ENCODE measurements at regions not wholly inside any gene's neighbourhood (a gene's known extent, or its start where the extent isn't known, plus 50 kb on each side); places are given as distances from the start of the nearest gene placed in this dataset.

GRCh38 chr19:5235458-5236219, 105.0 kb downstream of the PTPRS start:
- no peak for DNase-seq (ENCODE audit: low read depth in 3 of 3)

DNA sequence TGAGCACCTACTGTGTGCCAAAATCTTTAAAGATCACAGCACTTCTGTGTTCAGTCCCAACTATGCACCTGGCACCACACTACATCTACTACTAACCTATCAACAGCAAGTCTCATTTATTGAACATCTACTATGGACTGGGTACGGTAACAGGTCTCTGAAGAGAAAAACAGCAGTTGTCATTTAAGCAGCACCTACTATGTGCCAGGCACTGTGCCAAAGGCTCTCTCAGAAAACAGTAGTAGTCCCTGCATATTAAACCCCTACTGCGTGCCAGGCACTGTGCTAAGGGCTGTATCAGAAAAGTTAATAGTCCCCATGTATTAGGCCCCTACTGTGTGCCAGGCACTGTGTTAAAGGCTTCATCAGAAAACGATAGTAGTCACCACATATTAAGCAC, 106.2 kb downstream of the PTPRS start:
- no peak for DNase-seq (ENCODE audit: low read depth in 3 of 3)

DNA sequence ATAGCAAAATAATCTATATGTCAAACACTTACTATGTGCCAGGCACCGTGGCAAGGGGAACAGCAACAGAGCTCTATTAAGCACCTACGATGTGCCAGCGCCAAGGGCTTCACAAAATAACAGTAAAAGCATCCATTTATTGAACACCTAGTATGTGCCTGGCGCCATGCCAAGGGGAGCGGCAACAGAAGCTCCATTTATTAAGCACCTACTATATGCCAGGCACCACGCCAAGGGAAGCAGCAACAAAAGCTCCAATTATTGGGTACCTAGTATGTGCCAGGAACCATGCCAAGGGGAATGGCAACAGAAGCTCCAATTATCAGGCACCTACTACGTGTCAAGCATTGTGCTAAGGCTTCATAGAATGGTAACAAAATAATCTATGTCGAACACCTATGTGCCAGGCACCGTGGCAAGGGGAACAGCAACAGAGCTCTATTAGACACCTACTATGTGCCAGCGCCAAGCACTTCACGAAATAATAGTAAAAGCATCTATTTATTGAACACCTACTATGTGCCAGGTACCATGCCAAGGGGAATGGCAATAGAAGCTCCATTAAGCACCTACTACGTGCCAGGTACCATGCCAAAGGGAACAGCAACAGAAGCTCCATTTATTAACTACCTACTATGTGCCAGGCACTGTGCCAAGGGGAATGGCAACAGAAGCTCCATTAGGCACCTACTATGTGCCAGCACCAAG, 107.7 kb downstream of the PTPRS start:
- DNase-seq (ENCODE audit: low read depth in 3 of 3), result no peak

DNA sequence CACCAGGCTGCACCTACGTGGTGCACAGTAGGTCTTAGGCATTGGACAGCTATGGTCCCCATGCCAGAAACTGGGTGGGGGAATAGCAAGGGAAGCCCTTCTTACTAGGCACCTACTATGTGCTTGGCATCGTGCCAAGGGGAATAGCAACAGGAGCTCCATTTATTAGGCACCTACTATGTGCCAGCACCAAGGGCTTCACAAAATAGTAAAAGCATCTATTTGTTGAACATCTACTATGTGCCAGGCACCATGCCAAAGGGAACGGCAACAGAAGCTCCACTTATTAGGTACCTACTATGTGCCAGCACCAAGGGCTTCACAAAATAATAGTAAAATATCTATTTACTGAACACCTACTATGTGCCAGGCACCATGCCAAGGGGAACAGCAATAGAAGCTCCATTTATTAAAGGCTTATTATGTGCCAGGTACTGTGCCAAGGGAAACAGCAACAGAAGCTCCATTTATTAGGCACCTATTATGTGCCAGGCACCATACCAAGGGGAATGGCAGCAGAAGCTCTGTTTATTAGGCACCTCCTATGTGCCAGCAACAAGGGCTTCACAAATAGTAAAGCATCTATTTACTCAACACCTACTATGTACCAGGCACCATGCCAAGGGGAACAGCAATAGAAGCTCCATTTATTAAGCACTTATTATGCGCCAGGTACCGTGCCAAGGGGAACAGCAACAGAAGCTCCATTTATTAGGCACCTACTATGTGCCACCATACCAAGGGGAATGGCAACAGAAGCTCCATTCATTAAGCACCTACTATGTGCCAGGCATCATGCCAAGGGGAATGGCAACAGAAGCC, 108.5 kb downstream of the PTPRS start:
- DNase-seq (ENCODE audit: low read depth in 3 of 3), result no peak

DNA sequence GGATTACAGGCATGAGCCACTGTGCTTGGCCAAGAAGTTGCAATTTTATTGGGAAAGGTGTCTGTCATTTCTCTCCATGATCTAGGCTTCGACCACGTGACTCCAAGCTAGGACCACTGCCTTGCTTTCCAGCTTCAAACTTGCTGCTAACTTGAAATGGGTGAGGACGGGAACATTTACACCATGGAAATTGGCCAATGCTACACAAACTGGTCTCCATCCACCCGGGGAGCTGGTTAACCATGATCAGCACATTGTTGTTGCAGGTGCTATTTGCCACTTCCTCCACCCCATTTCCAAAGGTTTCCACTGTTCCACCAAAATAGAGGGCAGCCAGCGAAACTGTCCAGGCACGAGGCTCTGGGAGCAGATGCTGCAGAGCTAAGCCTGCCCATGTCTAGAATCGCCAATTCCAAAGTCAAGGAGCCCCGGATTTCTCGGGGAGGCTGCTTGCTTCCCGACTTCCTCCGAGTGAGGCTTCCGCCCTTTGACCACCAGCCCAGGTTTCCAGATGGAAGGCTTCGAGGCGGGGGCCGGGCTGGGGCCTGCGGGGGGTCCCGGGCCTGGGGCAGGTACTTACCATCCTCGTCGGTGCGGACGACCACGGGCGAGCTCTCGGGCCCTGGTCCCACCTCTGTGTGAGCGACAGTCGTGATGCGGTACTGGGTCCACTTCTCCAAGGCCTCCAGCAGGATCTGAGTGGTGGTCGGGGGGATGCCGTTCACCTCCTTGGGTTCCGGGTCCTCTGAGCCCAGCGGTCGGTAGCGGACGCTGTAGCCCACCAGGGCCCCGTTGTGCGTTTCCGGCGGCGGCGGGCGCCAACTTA, 109.7 kb downstream of the PTPRS start:
- DNase-seq (ENCODE audit: low read depth in 3 of 3), result no peak

GRCh38 chr19:5229778-5230335, 110.8 kb downstream of the PTPRS start:
- DNase-seq (ENCODE audit: low read depth in 3 of 3), result no peak

DNA sequence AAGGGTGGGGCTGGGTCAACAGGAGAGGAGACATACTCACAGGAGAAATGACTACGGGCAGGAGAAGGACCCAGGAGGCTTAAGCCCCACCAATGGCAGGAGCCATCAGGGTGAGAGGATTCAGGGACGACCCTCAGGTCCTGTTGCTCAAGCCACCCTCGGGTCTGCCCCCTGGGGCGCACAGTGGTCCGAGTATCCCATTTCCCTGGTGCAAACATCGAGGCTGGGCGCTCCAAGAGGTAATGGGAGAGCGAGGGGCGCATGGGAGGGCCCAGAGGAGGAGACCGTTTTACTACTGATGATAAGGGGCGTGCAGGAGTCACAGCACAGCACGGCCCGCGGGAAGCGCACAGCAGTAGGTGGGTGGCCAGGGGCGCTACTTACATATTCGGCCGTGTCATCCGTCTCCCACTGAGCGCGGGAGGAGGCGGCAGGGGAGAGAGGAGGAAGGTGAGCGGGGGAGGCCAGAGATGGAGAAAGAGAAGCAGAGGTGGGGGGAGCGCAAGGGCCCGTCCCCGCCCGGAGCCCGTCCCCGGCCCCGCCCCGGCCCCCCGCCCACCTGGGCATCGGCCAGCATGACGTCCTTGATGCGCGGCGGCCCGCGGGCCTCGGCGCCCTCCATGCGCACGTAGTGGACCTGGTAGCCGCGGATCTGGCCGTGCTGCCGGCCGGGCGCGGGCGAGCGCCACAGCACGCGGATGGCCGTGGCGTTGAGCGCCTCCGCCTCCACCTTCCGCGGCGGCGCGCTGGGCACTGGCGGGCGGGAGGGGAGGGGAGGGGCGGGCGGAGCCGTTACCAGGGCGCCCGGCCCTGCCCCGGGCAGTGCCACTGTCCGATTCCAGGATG, 111.5 kb downstream of the PTPRS start:
- DNase-seq (ENCODE audit: low read depth in 3 of 3), result no peak

DNA sequence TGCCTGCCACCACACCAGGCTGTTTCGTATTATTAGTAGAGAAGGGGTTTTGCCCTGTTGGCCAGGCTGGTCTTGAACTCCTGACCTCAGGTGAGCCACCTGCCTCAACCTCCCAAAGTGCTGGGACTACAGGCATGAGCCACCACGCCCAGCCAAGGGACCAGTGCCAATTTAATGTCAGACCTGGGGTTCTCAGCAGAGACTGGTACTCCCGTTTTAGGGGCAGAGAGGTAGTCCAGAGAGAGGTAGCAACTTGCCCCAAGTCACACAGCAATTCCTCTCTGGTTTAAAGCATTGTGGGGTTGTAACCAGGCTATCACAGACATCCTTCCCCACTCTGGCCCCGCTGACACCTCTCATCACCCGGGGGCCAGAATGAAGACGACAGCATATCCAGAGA, 112.1 kb downstream of the PTPRS start:
- no peak for DNase-seq (ENCODE audit: low read depth in 3 of 3)

- DNase-seq (ENCODE audit: low read depth in 3 of 3), result peak in 1 of 3 donors; percentile 24
Observed at GRCh38 chr19:5225486-5226345, 114.9 kb downstream of the PTPRS start.

DNA sequence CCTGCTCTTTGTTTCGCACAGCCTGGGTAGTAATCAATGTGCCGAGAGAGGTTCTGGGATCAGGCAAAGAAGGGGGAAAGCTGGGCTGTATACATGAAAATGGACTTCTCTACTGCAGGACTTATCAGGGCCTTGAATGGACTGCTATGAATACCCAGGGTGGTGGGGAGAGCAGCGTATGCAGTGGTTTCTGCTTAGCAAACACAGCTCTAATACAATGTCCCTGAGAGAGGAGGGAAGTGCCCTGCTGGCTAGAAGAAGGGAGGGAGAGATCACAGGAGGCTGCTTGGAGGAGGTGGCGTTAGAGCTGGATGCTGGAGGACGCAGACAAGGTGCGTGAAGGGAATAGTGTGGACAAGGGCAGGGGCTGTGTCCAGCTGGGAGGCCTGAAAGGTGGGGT, 116.1 kb downstream of the PTPRS start:
- DNase-seq (ENCODE audit: low read depth in 3 of 3), result no peak

DNA sequence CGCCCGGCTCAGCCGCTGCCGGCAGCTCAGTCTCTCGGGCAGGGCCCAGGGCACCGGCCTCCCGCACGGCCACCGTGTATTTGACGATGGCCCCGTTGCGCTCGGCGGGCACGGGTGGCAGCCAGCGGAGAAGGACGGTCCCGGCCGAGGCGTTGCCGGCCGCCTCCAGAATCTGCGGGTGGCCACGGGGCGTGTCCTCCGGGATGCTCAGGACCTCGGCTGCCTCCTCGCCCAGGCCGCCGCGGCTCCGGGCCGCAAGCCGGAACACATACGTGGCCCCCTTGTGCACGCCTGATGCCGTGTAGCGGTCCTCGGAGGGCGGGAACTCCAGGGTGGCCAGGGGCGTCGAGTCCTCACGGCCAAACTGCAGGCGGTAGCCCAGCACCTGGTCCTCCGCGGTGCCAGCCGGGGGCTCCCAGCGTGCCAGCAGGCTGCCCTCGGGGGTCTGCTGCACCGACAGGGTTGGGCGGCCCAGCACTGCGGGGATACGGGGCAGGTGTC, 117.7 kb downstream of the PTPRS start:
- DNase-seq (ENCODE audit: low read depth in 3 of 3), result no peak

DNA sequence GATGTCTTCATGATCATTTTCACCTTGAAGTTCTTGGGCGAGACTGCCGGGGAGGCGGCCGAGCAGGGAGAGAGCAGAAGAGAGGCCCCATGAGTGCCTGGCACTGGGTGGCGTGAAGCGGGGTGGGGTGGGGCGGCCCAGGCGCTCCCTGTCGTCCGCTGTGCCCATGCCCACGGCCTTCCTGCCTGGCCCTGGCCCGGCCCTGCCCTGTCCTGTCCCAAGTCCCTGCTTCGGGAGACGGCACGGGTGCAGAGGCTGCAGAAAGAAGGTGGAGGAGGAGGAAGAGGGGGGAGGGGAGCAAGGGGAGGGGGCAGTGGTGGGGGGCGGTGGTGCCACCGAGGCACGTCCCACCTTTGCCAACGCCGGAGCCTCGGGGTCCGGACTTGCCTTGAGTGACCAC, 118.4 kb downstream of the PTPRS start:
- DNase-seq (ENCODE audit: low read depth in 3 of 3), result no peak

GRCh38 chr19:5220866-5221265, 119.7 kb downstream of the PTPRS start:
- DNase-seq (ENCODE audit: low read depth in 3 of 3), result no peak

DNA sequence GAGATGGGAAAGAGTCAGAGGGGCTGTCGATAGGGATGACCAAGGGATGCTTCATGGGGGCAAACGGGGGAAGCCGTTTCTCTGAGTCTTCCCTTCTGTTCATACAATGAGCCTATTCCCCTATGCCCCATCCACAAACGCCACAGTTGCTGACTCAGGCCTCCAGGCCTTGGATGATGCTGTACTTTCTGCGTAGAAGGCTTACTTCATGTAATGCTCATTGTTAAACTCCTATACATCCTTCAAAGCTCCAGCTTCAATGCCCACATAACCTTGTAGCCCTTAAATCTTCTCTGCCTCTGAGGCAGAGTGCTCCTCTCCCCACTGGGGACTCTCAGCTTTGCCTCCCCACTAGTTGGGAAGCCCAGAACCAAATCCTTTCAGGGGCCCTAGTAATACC, 120.3 kb downstream of the PTPRS start:
- no peak for DNase-seq (ENCODE audit: low read depth in 3 of 3)

GRCh38 chr19:5219551-5220304, 120.9 kb downstream of the PTPRS start:
- no peak for DNase-seq (ENCODE audit: low read depth in 3 of 3)

- DNase-seq (ENCODE audit: low read depth in 3 of 3), result no peak
Observed at GRCh38 chr19:5218963-5219530, 121.6 kb downstream of the PTPRS start.

GRCh38 chr19:5218255-5218855, 122.3 kb downstream of the PTPRS start:
- DNase-seq (ENCODE audit: low read depth in 3 of 3), result no peak

DNA sequence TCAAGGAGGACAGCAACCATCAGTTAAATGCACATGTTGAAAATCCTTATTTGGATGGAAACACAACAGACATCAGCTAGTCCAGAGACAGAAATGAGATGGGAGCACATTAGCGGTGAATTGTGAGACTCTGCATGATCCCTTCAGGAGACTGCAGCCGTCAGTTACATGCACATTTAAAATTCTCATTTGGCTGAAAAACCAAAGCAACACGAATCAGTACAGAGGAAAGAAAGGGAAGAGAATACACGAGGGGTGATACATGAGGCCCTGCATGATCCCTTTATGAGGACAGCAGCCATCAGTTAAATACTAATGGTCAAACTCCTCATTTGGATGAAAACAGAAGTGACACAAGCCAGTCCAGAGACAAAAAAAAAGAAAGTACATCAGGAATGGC, 123.4 kb downstream of the PTPRS start:
- no peak for DNase-seq (ENCODE audit: low read depth in 3 of 3)
